SK-N-SH treated with all-trans-retinoic acid at 6 μM for 48 hours (cell line): ENCODE measurements at regions not wholly inside any gene's neighbourhood (a gene's known extent, or its start where the extent isn't known, plus 50 kb on each side); places are given as distances from the start of the nearest gene placed in this dataset.

ENCODE experiments used
- ATAC-seq: fragments of 200-7000 bp; cut with Tn5 transposase; 3 replicates; pipeline ENCODE4 v1.9.1; 2020; ENCODE audit warnings: mild to moderate bottlenecking, moderate library complexity
- ARNTL ChIP-seq: fragments of 450-650 bp; formaldehyde crosslinking; IDR thresholded peaks from 2 replicates; pipeline ENCODE4 v1.5.0; 2020; ENCODE audit warnings: low read depth, mild to moderate bottlenecking, moderate library complexity, borderline replicate concordance
- BACH2 ChIP-seq: fragments of 250-450 bp; sonication (Bioruptor Pico); IDR thresholded peaks from 2 replicates; pipeline ENCODE4 v1.9.0; 2021; ENCODE audit warnings: mild to moderate bottlenecking, borderline replicate concordance
- CSDC2 ChIP-seq: fragments of 250-450 bp; sonication (Bioruptor Pico); IDR thresholded peaks from 2 replicates; pipeline ENCODE4 v1.5.0; 2020; ENCODE audit warnings: mild to moderate bottlenecking, moderate library complexity
- ESRRG ChIP-seq: fragments of 250-450 bp; sonication (Bioruptor Pico); IDR thresholded peaks from 2 replicates; pipeline ENCODE4 v1.6.1; 2021; ENCODE audit warnings: mild to moderate bottlenecking
- GLIS3 ChIP-seq: fragments of 250-450 bp; sonication (Bioruptor Pico); IDR thresholded peaks from 2 replicates; pipeline ENCODE4 v1.5.0; 2020; ENCODE audit warnings: mild to moderate bottlenecking, moderate library complexity
- ISL1 ChIP-seq: fragments of 250-450 bp; sonication (Bioruptor Pico); IDR thresholded peaks from 2 replicates; pipeline ENCODE4 v2.1.2; 2022; ENCODE audit warnings: mild to moderate bottlenecking, moderate library complexity
- OSR1 ChIP-seq: fragments of 250-450 bp; sonication (Bioruptor Pico); IDR thresholded peaks from 2 replicates; pipeline ENCODE4 v1.8.0; 2022; ENCODE audit warnings: moderate library complexity, mild to moderate bottlenecking, inconsistent platforms
- PATZ1 ChIP-seq: fragments of 250-450 bp; sonication (Bioruptor Pico); IDR thresholded peaks from 2 replicates; pipeline ENCODE4 v1.8.0; 2020; ENCODE audit warnings: mild to moderate bottlenecking, moderate library complexity, borderline replicate concordance
- PPARA ChIP-seq: fragments of 250-450 bp; sonication (Bioruptor Pico); IDR thresholded peaks from 2 replicates; pipeline ENCODE4 v1.5.0; 2020; ENCODE audit warnings: mild to moderate bottlenecking, borderline replicate concordance
- RARB ChIP-seq: fragments of 250-450 bp; sonication (Bioruptor Pico); IDR thresholded peaks from 2 replicates; pipeline ENCODE4 v1.8.0; 2021; ENCODE audit warnings: mild to moderate bottlenecking, moderate library complexity
- SNAI2 ChIP-seq: fragments of 250-450 bp; sonication (Bioruptor Pico); IDR thresholded peaks from 2 replicates; pipeline ENCODE4 v1.5.0; 2020; ENCODE audit warnings: mild to moderate bottlenecking, moderate library complexity
- TSHZ2 ChIP-seq: fragments of 250-450 bp; sonication (Bioruptor Pico); IDR thresholded peaks from 2 replicates; pipeline ENCODE4 v1.5.0; 2020; ENCODE audit warnings: mild to moderate bottlenecking, moderate library complexity
- ZC3H10 ChIP-seq: fragments of 250-450 bp; sonication (Bioruptor Pico); IDR thresholded peaks from 2 replicates; pipeline ENCODE4 v1.5.1; 2021; ENCODE audit warnings: mild to moderate bottlenecking, moderate library complexity
- ZNF565 ChIP-seq: fragments of 450-650 bp; formaldehyde crosslinking; conservative IDR thresholded peaks from 2 replicates; pipeline ENCODE4 v1.5.0; 2020; ENCODE audit warnings: low read depth, mild to moderate bottlenecking, moderate library complexity
- ZNF70 ChIP-seq: fragments of 450-650 bp; formaldehyde crosslinking; IDR thresholded peaks from 2 replicates; pipeline ENCODE4 v1.5.0; 2020; ENCODE audit warnings: mild to moderate bottlenecking, moderate library complexity
- ZNF8 ChIP-seq: fragments of 450-650 bp; formaldehyde crosslinking; IDR thresholded peaks from 2 replicates; pipeline ENCODE4 v1.5.0; 2020; ENCODE audit warnings: mild to moderate bottlenecking, moderate library complexity
- TF ChIP-seq, protein P1 (sequence below): fragments of 250-450 bp; sonication (Bioruptor Pico); IDR thresholded peaks from 2 replicates; pipeline ENCODE4 v1.5.1; 2021; ENCODE audit warnings: mild to moderate bottlenecking, moderate library complexity
- TF ChIP-seq, protein P2 (sequence below): fragments of 250-450 bp; sonication (Bioruptor Pico); IDR thresholded peaks from 2 replicates; pipeline ENCODE4 v1.8.0; 2021; ENCODE audit warnings: low read depth, mild to moderate bottlenecking, moderate library complexity, borderline replicate concordance

- TF ChIP-seq, protein P1, sequence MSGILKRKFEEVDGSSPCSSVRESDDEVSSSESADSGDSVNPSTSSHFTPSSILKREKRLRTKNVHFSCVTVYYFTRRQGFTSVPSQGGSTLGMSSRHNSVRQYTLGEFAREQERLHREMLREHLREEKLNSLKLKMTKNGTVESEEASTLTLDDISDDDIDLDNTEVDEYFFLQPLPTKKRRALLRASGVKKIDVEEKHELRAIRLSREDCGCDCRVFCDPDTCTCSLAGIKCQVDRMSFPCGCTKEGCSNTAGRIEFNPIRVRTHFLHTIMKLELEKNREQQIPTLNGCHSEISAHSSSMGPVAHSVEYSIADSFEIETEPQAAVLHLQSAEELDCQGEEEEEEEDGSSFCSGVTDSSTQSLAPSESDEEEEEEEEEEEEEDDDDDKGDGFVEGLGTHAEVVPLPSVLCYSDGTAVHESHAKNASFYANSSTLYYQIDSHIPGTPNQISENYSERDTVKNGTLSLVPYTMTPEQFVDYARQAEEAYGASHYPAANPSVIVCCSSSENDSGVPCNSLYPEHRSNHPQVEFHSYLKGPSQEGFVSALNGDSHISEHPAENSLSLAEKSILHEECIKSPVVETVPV (CRISPR knock-in tag), result no peak
Observed at GRCh38 chr5:14986413-14986812, 114.8 kb upstream of the ANKH start (continued).

- no peak for ATAC-seq
- TF ChIP-seq, protein P1 (CRISPR knock-in tag), result no peak
- TF ChIP-seq SNAI2 (CRISPR knock-in tag), result no peak
- no peak for TF ChIP-seq ZNF565
- TF ChIP-seq OSR1 (CRISPR knock-in tag), result no peak
- TF ChIP-seq, protein P2, sequence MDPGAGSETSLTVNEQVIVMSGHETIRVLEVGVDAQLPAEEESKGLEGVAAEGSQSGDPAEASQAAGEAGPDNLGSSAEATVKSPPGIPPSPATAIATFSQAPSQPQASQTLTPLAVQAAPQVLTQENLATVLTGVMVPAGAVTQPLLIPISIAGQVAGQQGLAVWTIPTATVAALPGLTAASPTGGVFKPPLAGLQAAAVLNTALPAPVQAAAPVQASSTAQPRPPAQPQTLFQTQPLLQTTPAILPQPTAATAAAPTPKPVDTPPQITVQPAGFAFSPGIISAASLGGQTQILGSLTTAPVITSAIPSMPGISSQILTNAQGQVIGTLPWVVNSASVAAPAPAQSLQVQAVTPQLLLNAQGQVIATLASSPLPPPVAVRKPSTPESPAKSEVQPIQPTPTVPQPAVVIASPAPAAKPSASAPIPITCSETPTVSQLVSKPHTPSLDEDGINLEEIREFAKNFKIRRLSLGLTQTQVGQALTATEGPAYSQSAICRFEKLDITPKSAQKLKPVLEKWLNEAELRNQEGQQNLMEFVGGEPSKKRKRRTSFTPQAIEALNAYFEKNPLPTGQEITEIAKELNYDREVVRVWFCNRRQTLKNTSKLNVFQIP (CRISPR knock-in tag), result no peak
- no peak for TF ChIP-seq ESRRG (CRISPR knock-in tag)
Observed at GRCh38 chr5:14983666-14984441, 112.3 kb upstream of the ANKH start.

GRCh38 chr5:14980698-14981097 is 109.1 kb upstream of the ANKH start:
- ATAC-seq, result no peak
- TF ChIP-seq SNAI2 (CRISPR knock-in tag), result no peak
- TF ChIP-seq ISL1 (CRISPR knock-in tag), result no peak
- TF ChIP-seq, protein P2 (CRISPR knock-in tag), result no peak
- TF ChIP-seq TSHZ2 (CRISPR knock-in tag), result no peak
- no peak for TF ChIP-seq RARB (CRISPR knock-in tag)
- TF ChIP-seq, all 23 proteins: peak for 0

DNA sequence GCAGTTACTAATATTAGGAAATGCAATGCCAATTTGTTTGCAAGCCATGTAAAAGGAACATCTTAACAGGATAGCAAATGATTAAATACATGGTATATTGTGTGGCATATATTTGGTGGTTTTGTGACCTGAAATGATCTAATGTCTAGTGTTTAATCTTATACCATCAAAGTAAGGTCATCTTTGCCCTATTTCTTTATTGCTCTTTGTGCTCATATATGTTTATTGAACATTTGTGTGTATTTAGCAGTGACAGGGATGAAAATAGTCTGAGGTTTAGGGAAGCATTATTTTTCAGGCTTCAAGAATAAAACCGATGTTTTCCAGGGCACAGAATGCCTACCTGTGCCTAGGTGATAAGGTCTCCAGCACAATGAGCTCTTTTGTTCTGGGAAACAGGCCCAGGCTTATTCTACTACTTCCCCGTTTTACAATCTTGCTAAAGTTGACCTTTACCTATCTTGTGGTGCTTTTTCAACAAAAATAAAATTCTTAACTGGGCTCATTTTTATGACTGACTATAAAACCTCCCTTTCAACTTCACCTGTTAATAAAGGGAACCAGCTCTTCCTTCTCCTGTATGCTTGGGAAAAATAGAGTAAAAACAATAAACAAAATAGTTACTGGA is 105.6 kb upstream of the ANKH start:
- no peak for ATAC-seq
- TF ChIP-seq OSR1 (CRISPR knock-in tag) (no peak), ZNF70 (CRISPR knock-in tag) (no peak), ZC3H10 (CRISPR knock-in tag) (no peak), CSDC2 (CRISPR knock-in tag) (no peak), SNAI2 (CRISPR knock-in tag) (no peak), ARNTL (CRISPR knock-in tag) (no peak), PPARA (CRISPR knock-in tag) (no peak), ISL1 (CRISPR knock-in tag) (no peak), ZNF565 (no peak), ZNF8 (CRISPR knock-in tag) (no peak), BACH2 (CRISPR knock-in tag) (no peak), GLIS3 (CRISPR knock-in tag) (no peak), PATZ1 (CRISPR knock-in tag) (no peak)
- TF ChIP-seq, protein P2 (CRISPR knock-in tag), result no peak
- TF ChIP-seq, protein P1 (CRISPR knock-in tag), result no peak
